GM23338 (cell line): ENCODE measurements at regions not wholly inside any gene's neighbourhood (a gene's known extent, or its start where the extent isn't known, plus 50 kb on each side); places are given as distances from the start of the nearest gene placed in this dataset.

Experiments
- ATAC-seq: fragments of 200-7000 bp; cut with Tn5 transposase; 3 replicates; pipeline ENCODE4 v1.9.1; 2020
- DNase-seq: peaks from one replicate; pipeline ENCODE4 v3.0.0-alpha.2; 2015; ENCODE audit warnings: low spot score
- H2AFZ ChIP-seq: fragments of 200-600 bp; sonication (generic); 2 replicates; pipeline ENCODE4 v1.8.0; 2016; ENCODE audit warnings: antibody characterized with exemption, mild to moderate bottlenecking, moderate library complexity
- H3F3A ChIP-seq: fragments of 200-600 bp; sonication (generic); replicated peaks from 2 replicates; pipeline ENCODE4 v1.8.0; 2017; ENCODE audit warnings: antibody characterized with exemption, mixed run types, low read depth
- H3K27ac ChIP-seq: fragments of 200-600 bp; sonication (generic); 2 replicates; pipeline ENCODE4 v1.6.1; 2016; ENCODE audit warnings: low read depth
- H3K27me3 ChIP-seq: fragments of 200-600 bp; sonication (generic); 2 replicates; pipeline ENCODE4 v1.8.0; 2016; ENCODE audit warnings: mild to moderate bottlenecking, mixed run types, moderate library complexity; ENCODE audit not compliant: insufficient read depth
- H3K36me3 ChIP-seq: fragments of 200-600 bp; sonication (generic); 2 replicates; pipeline ENCODE4 v1.8.0; 2016; ENCODE audit warnings: mild to moderate bottlenecking; ENCODE audit not compliant: insufficient read depth
- H3K4me1 ChIP-seq: fragments of 200-600 bp; sonication (generic); 2 replicates; pipeline ENCODE4 v1.8.0; 2016; ENCODE audit warnings: mild to moderate bottlenecking, moderate library complexity; ENCODE audit not compliant: insufficient read depth
- H3K4me2 ChIP-seq: fragments of 200-600 bp; sonication (generic); 2 replicates; pipeline ENCODE4 v1.7.1; 2017; ENCODE audit warnings: mixed run types
- H3K4me3 ChIP-seq: fragments of 200-600 bp; sonication (generic); 2 replicates; pipeline ENCODE4 v1.6.1; 2016; ENCODE audit warnings: mixed run types
- H3K79me2 ChIP-seq: fragments of 200-600 bp; sonication (generic); replicated peaks from 2 replicates; pipeline ENCODE4 v1.8.0; 2017; ENCODE audit warnings: mild to moderate bottlenecking; ENCODE audit not compliant: insufficient read depth
- H3K9me2 ChIP-seq: fragments of 200-600 bp; sonication (generic); 2 replicates; pipeline ENCODE4 v1.8.0; 2017; ENCODE audit not compliant: insufficient read depth
- H4K20me1 ChIP-seq: fragments of 200-600 bp; sonication (generic); replicated peaks from 2 replicates; pipeline ENCODE4 v1.8.0; 2017; ENCODE audit warnings: mild to moderate bottlenecking; ENCODE audit not compliant: insufficient read depth
- H3K27ac Mint-ChIP-seq: 2 replicates; pipeline ENCODE4 v1.8.0; 2020; ENCODE audit warnings: inconsistent platforms, mild to moderate bottlenecking, moderate library complexity, mixed read lengths
- H3K27me3 Mint-ChIP-seq: 3 replicates; pipeline ENCODE4 v1.8.0; 2022; ENCODE audit warnings: low read depth, mild to moderate bottlenecking, moderate library complexity, mixed read lengths, inconsistent platforms; ENCODE audit not compliant: insufficient read depth, poor library complexity
- H3K36me3 Mint-ChIP-seq: 3 replicates; pipeline ENCODE4 v1.8.0; 2021; ENCODE audit warnings: low read depth, mild to moderate bottlenecking, inconsistent platforms, moderate library complexity, mixed read lengths
- H3K4me1 Mint-ChIP-seq: 3 replicates; pipeline ENCODE4 v1.8.0; 2020; ENCODE audit warnings: mild to moderate bottlenecking, inconsistent platforms, mixed read lengths
- H3K4me3 Mint-ChIP-seq: 3 replicates; pipeline ENCODE4 v1.8.0; 2021; ENCODE audit warnings: moderate library complexity, mild to moderate bottlenecking, inconsistent platforms, mixed read lengths
- H3K9me3 Mint-ChIP-seq: 3 replicates; pipeline ENCODE4 v1.8.0; 2020; ENCODE audit warnings: moderate library complexity, mild to moderate bottlenecking, inconsistent platforms, mixed read lengths
- CREB1 ChIP-seq: fragments of 250-450 bp; sonication (Bioruptor Pico); IDR thresholded peaks from 2 replicates; pipeline ENCODE4 v1.5.0; 2020; ENCODE audit warnings: low read depth, mild to moderate bottlenecking, moderate library complexity
- CTCF ChIP-seq, 2 experiments: fragments of 200-600 bp in 1 of 2; sonication (generic) in 1 of 2; conservative IDR thresholded peaks; 2 replicates each; pipeline versions ENCODE4 v1.5.1 to v1.6.1; 2016 to 2017; ENCODE audit warnings: antibody characterized with exemption in 2 of 2, low read depth in 2 of 2, mild to moderate bottlenecking in 2 of 2, moderate library complexity in 1 of 2
- ETS1 ChIP-seq: IDR thresholded peaks from 2 replicates; pipeline ENCODE4 v1.6.1; 2016; ENCODE audit warnings: antibody characterized with exemption
- EZH2 ChIP-seq: fragments of 200-600 bp; sonication (generic); IDR thresholded peaks from one replicate; pipeline ENCODE4 v1.8.0; 2017; ENCODE audit warnings: antibody characterized with exemption, mild to moderate bottlenecking, low read depth; ENCODE audit not compliant: unreplicated experiment
- EZH2phosphoT487 ChIP-seq: fragments of 200-600 bp; sonication (generic); IDR thresholded peaks from one replicate; pipeline ENCODE4 v1.8.1; 2018; ENCODE audit warnings: antibody characterized with exemption; ENCODE audit not compliant: unreplicated experiment
- JUNB ChIP-seq: IDR thresholded peaks from one replicate; pipeline ENCODE4 v1.6.1; 2016; ENCODE audit warnings: antibody characterized with exemption; ENCODE audit not compliant: unreplicated experiment
- NANOG ChIP-seq: IDR thresholded peaks from 2 replicates; pipeline ENCODE4 v1.6.1; 2016; ENCODE audit warnings: antibody characterized with exemption, borderline replicate concordance
- POLR2AphosphoS5 ChIP-seq: IDR thresholded peaks from 2 replicates; pipeline ENCODE4 v1.6.1; 2016; ENCODE audit warnings: antibody characterized with exemption, low read depth
- REST ChIP-seq: IDR thresholded peaks from one replicate; pipeline ENCODE4 v1.6.1; 2018; ENCODE audit warnings: antibody characterized with exemption; ENCODE audit not compliant: unreplicated experiment
- STAT1 ChIP-seq: IDR thresholded peaks from one replicate; pipeline ENCODE4 v1.6.1; 2016; ENCODE audit warnings: antibody characterized with exemption; ENCODE audit not compliant: unreplicated experiment
- ZNF114 ChIP-seq: fragments of 250-450 bp; sonication (Bioruptor Pico); IDR thresholded peaks from 2 replicates; pipeline ENCODE4 v1.5.0; 2020; ENCODE audit warnings: mild to moderate bottlenecking, moderate library complexity
- ZNF331 ChIP-seq: fragments of 250-450 bp; sonication (Bioruptor Pico); IDR thresholded peaks from 2 replicates; pipeline ENCODE4 v1.5.0; 2020; ENCODE audit warnings: low read depth, mild to moderate bottlenecking, moderate library complexity
- ZNF462 ChIP-seq: fragments of 250-450 bp; sonication (Bioruptor Pico); IDR thresholded peaks from 2 replicates; pipeline ENCODE4 v1.5.0; 2020; ENCODE audit warnings: mild to moderate bottlenecking, moderate library complexity

- H3K36me3 ChIP-seq, result no peaks in the 10 kb centered on the region
- H3K27me3 ChIP-seq, result no peaks in the 10 kb centered on the region
- no peak overlapping the region for H3K27ac Mint-ChIP-seq
These were observed 55.0 kb upstream of the ESRRB start for GRCh38 chr14:76320975-76321374.

More at GRCh38 chr14:76320975-76321374, 55.0 kb upstream of the ESRRB start:
- Mint-ChIP-seq H3K4me1 (peaks cover 13% of the 10 kb centered on the region), H3K4me3 (no peak overlapping the region), H3K9me3 (no peaks in the 10 kb centered on the region), H3K27me3 (peaks cover 8% of the 10 kb centered on the region), H3K36me3 (no peaks in the 10 kb centered on the region; the same call in 2 of the 3 replicates)
- no peaks in the 10 kb centered on the region for H3K79me2 ChIP-seq
- no peaks in the 10 kb centered on the region; the same call in 1 of the 2 replicates for H4K20me1 ChIP-seq
- ATAC-seq, result no peak
- no peak overlapping the region for H3K27ac ChIP-seq
- H3K4me2 ChIP-seq, result no peak overlapping the region
- no peak for DNase-seq
- TF ChIP-seq STAT1 (no peak), JUNB (no peak), CTCF (conservative IDR thresholded peaks at IDR 0.05; ENCODE audit: low read depth in 2 of 2) (no peak), NANOG (no peak), ZNF114 (CRISPR knock-in tag) (no peak), REST (no peak), ZNF331 (no peak), EZH2 (no peak), ETS1 (no peak), ZNF462 (no peak), POLR2AphosphoS5 (no peak), CREB1 (CRISPR knock-in tag) (no peak), EZH2phosphoT487 (no peak)
- H3F3A ChIP-seq, result no peaks in the 10 kb centered on the region
- no peak overlapping the region for H3K4me3 ChIP-seq
- no peaks in the 10 kb centered on the region for H3K9me2 ChIP-seq
- 0 out of 2 replicates have a peak, but pooled peaks cover 3% of the 10 kb centered on the region for H3K4me1 ChIP-seq
- H2AFZ ChIP-seq, result no peak overlapping the region
